GM10266 (cell line): ENCODE measurements at regions not wholly inside any gene's neighbourhood (a gene's known extent, or its start where the extent isn't known, plus 50 kb on each side); places are given as distances from the start of the nearest gene placed in this dataset.

Source experiments
- DNase-seq: peaks from one replicate; pipeline ENCODE4 v3.0.0; 2012; ENCODE audit errors: extremely low spot score
- CTCF ChIP-seq: IDR thresholded peaks from 2 replicates; pipeline ENCODE4 v1.5.1; 2012; ENCODE audit warnings: mild to moderate bottlenecking, low read depth; ENCODE audit not compliant: control insufficient read depth, insufficient read depth; ENCODE audit errors: missing control alignments

DNA sequence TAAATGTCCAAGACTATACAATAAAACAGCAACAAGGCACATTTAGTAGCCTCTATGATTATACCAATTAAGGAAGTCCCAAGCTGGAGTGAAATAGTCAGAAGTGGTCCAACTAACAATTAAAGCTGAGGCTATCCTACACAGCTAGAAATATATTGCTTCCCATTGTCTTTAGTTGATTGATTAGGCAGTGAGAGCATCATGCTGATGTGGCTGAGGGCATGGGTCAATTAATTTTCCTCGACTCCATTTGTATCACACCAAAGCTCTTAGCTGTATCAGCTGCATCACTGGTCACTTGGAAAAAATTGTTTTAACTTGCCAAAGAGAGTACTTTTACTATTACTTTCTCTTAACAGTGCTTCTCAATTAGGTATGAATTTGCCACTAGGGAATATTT is 328.7 kb upstream of the NT5E start:
- DNase-seq = no peak
- no peak for TF ChIP-seq CTCF

GRCh38 chr6:85118652-85119235 is 331.1 kb upstream of the NT5E start:
- no peak for DNase-seq
- no peak for TF ChIP-seq CTCF

GRCh38 chr6:85118233-85118632 is 331.6 kb upstream of the NT5E start:
- no peak for DNase-seq
- peak; percentile 8 for TF ChIP-seq CTCF

DNA sequence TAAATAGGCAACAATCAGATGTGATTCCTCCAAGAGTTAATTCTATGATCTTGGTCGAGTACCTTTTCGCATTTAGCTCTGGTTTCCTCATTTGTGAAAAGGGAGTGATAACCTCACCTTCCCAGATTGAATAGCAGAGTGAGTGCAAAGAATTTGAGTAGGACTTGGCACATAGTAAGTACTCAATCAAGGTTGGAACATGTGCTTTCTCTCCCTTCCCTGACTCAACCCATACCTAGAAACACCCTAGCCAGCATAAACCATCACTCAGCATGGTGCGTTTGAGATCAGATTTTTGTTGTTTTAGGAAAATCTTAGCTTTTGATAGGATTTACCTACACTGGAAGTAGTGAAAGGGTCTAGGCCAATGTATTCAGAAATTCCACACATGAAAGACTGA is 333.4 kb upstream of the NT5E start:
- TF ChIP-seq CTCF = no peak

GRCh38 chr6:85115876-85116275 is 334.0 kb upstream of the NT5E start:
- no peak for DNase-seq
- no peak for TF ChIP-seq CTCF

More for the DNA sequence above, 333.4 kb upstream of the NT5E start:
- DNase-seq = no peak

DNA sequence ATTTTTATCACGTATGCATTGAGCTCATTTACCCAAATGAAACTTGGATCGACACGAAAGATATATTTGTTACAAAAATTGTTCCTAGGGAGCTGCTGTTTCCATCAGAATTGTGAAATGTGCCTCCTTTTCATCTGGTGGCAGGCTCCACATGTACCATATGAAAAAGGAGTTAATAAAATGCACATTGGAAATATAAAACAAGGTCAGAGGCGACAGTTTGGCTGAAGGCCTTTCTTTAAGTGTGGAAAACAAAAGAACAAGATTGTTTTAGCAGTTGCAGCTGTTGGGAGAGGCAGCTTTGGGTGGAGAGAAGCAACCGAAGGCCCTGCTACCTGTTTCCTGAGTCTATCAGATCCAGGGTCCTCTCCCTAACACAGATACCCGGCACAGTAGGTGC is 334.5 kb upstream of the NT5E start:
- DNase-seq = no peak
- no peak for TF ChIP-seq CTCF

DNA sequence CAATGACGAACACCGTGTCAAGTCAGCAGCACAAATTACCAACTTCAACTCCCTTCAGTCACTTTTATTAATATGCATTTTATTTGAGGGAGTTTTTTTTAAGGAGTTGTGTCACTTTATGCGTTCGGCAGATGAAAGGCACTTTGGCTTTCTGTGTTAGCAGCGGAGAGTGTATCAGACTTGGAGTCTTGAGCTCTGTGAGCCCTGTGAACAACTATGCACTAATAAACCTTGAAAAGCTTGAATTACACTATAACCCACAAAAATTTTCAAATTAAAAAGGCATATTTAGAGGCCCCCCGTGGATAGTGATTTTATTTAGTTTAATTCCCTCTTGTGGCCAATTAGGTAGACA is 335.3 kb upstream of the NT5E start:
- DNase-seq = no peak
- TF ChIP-seq CTCF = no peak
